GM12892 (cell line): ENCODE measurements at regions not wholly inside any gene's neighbourhood (a gene's known extent, or its start where the extent isn't known, plus 50 kb on each side); places are given as distances from the start of the nearest gene placed in this dataset.
"Not testable (repeated sequence)": the region's sequence is repeated elsewhere in the genome, so short reads cannot be mapped to it uniquely, and the experiment has no call there.

Experiments used
- POLR2A ChIP-seq: IDR thresholded peaks from 2 replicates; pipeline ENCODE4 v1.6.1; 2011; ENCODE audit warnings: low read depth, low read length, control low read depth
- POLR2AphosphoS5 ChIP-seq: IDR thresholded peaks from 2 replicates; pipeline ENCODE4 v1.6.1; 2011; ENCODE audit warnings: low read depth, low read length, control low read depth
- TAF1 ChIP-seq: IDR thresholded peaks from 2 replicates; pipeline ENCODE4 v1.6.1; 2011; ENCODE audit warnings: low read depth, mild to moderate bottlenecking, control low read depth, low read length, borderline replicate concordance

GRCh38 chr2:242009846-242010245, 140.3 kb downstream of the RTP5 start:
- TF ChIP-seq TAF1, POLR2AphosphoS5, POLR2A: not testable (repeated sequence)
